Ovary (tissue), 7 donors: ENCODE measurements at regions not wholly inside any gene's neighbourhood (a gene's known extent, or its start where the extent isn't known, plus 50 kb on each side); places are given as distances from the start of the nearest gene placed in this dataset.

Experiments
- DNase-seq, 5 donors: peaks; one replicate each; pipeline ENCODE4 v3.0.0-alpha.2; 2019 to 2020
- H3K27ac ChIP-seq, 2 donors: fragments of 200-600 bp; one replicate each; pipeline versions ENCODE4 v1.5.1 to v1.8.0; 2019 to 2022
- H3K27me3 ChIP-seq: fragments of 200-600 bp; one replicate; pipeline ENCODE4 v1.8.0; 2022
- H3K36me3 ChIP-seq: fragments of 200-600 bp; sonication (generic); one replicate; pipeline ENCODE4 v1.5.1; 2019
- H3K4me1 ChIP-seq: one replicate; pipeline ENCODE4 v1.8.1; 2013; ENCODE audit warnings: mild to moderate bottlenecking, moderate library complexity; ENCODE audit not compliant: insufficient read depth
- H3K4me3 ChIP-seq: fragments of 200-600 bp; sonication (generic); one replicate; pipeline ENCODE4 v1.5.1; 2017
- H3K9me3 ChIP-seq, 2 donors: fragments of 200-600 bp in 1 of 2; sonication (generic) in 1 of 2; one replicate each; pipeline versions ENCODE4 v1.5.1 to v1.8.1; 2013 to 2019; ENCODE audit warnings: mild to moderate bottlenecking in 1 of 2, moderate library complexity in 1 of 2
- EP300 ChIP-seq: sonication (generic); formaldehyde crosslinking; IDR thresholded peaks from one replicate; pipeline ENCODE4 v1.6.1; 2017; ENCODE audit warnings: antibody characterized with exemption
- POLR2A ChIP-seq: fragments of 450-650 bp; IDR thresholded peaks from one replicate; pipeline ENCODE4 v1.6.1; 2017; ENCODE audit warnings: antibody characterized with exemption, mild to moderate bottlenecking, moderate library complexity
- WGBS, 3 donors: extraction: QIAGEN DNeasy Blood & Tissue Kit in 1 of 3; methylation state at CpG; one replicate each; pipeline versions ENCODE4 v1.1.5 to v1.1.7; 2013 to 2017; 5-methylcytosine and 5-hydroxymethylcytosine counted together
- intact Hi-C, 4 donors: fragments of 100-400 bp; cut with DNase I; formaldehyde crosslinking; loops; one replicate each; pipeline versions ENCODE4 v1.11.0 to v1.15.1; 2022 to 2023
- TF ChIP-seq, protein P1 (sequence below), 3 donors: fragments of 450-650 bp in 2 of 3; fragments of 200-600 bp in 1 of 3; IDR thresholded peaks; one replicate each; pipeline versions ENCODE4 v1.5.1 to v1.8.0; 2016 to 2022; ENCODE audit warnings: antibody characterized with exemption in 3 of 3, mild to moderate bottlenecking in 1 of 3
- donor health status: DM: no; HTN: no; CAD: no; lungs with moderate emphysema.
- donor health status: DM: no; HTN: no; CAD: no.
- donor health status: Bipolar disorder and iron deficiency.
- donor health status: DM: no; HTN: no; CAD: no.
- donor health status: DM: yes; HTN: yes; CAD: no.

- Histone ChIP-seq H3K4me3 (no peak overlapping the region), H3K27ac (no peak overlapping the region), H3K4me1 (no peaks in the 10 kb centered on the region), H3K27me3 (no peaks in the 10 kb centered on the region), H3K36me3 (no peaks in the 10 kb centered on the region), H3K9me3 (no peaks in the 10 kb centered on the region)
- WGBS, 3 donors = 30 to 35% (median 35%) methylated on average over 5 of the region's 5 CpGs
- no peak for DNase-seq
- TF ChIP-seq, protein P1, sequence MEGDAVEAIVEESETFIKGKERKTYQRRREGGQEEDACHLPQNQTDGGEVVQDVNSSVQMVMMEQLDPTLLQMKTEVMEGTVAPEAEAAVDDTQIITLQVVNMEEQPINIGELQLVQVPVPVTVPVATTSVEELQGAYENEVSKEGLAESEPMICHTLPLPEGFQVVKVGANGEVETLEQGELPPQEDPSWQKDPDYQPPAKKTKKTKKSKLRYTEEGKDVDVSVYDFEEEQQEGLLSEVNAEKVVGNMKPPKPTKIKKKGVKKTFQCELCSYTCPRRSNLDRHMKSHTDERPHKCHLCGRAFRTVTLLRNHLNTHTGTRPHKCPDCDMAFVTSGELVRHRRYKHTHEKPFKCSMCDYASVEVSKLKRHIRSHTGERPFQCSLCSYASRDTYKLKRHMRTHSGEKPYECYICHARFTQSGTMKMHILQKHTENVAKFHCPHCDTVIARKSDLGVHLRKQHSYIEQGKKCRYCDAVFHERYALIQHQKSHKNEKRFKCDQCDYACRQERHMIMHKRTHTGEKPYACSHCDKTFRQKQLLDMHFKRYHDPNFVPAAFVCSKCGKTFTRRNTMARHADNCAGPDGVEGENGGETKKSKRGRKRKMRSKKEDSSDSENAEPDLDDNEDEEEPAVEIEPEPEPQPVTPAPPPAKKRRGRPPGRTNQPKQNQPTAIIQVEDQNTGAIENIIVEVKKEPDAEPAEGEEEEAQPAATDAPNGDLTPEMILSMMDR (IDR thresholded peaks at IDR 0.05) = no peak
- intact Hi-C loops = no loop called here
Measured at GRCh38 chr14:62179367-62180018, 417.3 kb downstream of the SNAPC1 start.

- no peaks in the 10 kb centered on the region for H3K27me3 ChIP-seq
- H3K9me3 ChIP-seq = no peaks in the 10 kb centered on the region
- TF ChIP-seq EP300 (no peak), POLR2A (no peak)
- TF ChIP-seq, protein P1 (IDR thresholded peaks at IDR 0.05) = no peak
- H3K4me3 ChIP-seq = no peak overlapping the region
- H3K4me1 ChIP-seq = no peaks in the 10 kb centered on the region
- no peak overlapping the region for H3K27ac ChIP-seq
- DNase-seq = no peak
- WGBS, 3 donors = 85 to 87% (median 87%) methylated on average over 3 of the region's 3 CpGs
- H3K36me3 ChIP-seq = no peaks in the 10 kb centered on the region
- intact Hi-C loops = no loop called here
Measured at GRCh38 chr14:62181591-62181990, 419.4 kb downstream of the SNAPC1 start.

- no peaks in the 10 kb centered on the region for H3K27me3 ChIP-seq
- DNase-seq = no peak
- 32 to 41% (median 41%) methylated on average over 1 of the region's 1 CpG for WGBS, 3 donors
- H3K36me3 ChIP-seq = no peaks in the 10 kb centered on the region
- TF ChIP-seq EP300 (no peak), POLR2A (no peak)
- TF ChIP-seq, protein P1 (IDR thresholded peaks at IDR 0.05) = no peak
- no peak overlapping the region for H3K4me3 ChIP-seq
- no peaks in the 10 kb centered on the region for H3K4me1 ChIP-seq
- intact Hi-C loops = no loop called here
- no peaks in the 10 kb centered on the region for H3K9me3 ChIP-seq
- no peak overlapping the region for H3K27ac ChIP-seq
Measured at GRCh38 chr14:62185078-62185477, 422.9 kb downstream of the SNAPC1 start.

DNA sequence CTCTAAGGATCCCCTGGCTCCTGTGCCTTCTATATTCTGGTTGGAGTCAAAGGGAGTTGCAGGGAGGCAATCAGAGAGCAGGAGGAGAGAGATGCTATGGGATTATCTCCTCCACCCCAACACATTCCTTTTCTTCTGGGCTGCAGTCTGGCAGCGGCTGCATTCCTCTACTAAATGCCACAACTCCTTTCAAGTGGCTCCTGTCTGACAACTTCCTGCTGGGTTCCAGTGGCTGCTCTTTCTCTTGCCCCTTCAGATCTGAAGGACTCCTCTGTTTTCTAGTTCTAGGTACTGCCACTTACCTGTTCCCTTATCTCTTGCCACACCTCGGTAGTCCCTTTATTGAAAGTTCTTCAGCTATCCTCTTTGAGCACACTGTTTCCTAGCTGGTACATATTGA is 425.0 kb downstream of the SNAPC1 start:
- TF ChIP-seq EP300 (no peak), POLR2A (no peak)
- TF ChIP-seq, protein P1 (IDR thresholded peaks at IDR 0.05) = no peak
- Histone ChIP-seq H3K27ac (no peak overlapping the region), H3K9me3 (no peaks in the 10 kb centered on the region), H3K27me3 (no peaks in the 10 kb centered on the region), H3K4me3 (no peak overlapping the region), H3K36me3 (no peaks in the 10 kb centered on the region), H3K4me1 (no peaks in the 10 kb centered on the region)
- no peak for DNase-seq
- 45 to 65% (median 50%) methylated on average over 2 of the region's 2 CpGs for WGBS, 3 donors
- intact Hi-C loops = no loop called here
